ENCODE measurements at regions not wholly inside any gene's neighbourhood (a gene's known extent, or its start where the extent isn't known, plus 50 kb on each side); places are given as distances from the start of the nearest gene placed in this dataset.

GRCh38 chr4:57444671-57445070 is 334.5 kb upstream of the IGFBP7 start (continued):
- TF ChIP-seq CHD2 (IDR thresholded peaks at IDR 0.05; ENCODE audit: low read length, partially characterized antibody) = no peak
- TF ChIP-seq MAX (IDR thresholded peaks at IDR 0.05; ENCODE audit: low read depth) = no peak
- TF ChIP-seq RFX5 (IDR thresholded peaks at IDR 0.05; ENCODE audit: low read length) = no peak
- TF ChIP-seq USF2 (IDR thresholded peaks at IDR 0.05; ENCODE audit: borderline replicate concordance, low read depth, low read length) = no peak
- no peak for TF ChIP-seq RXRA (IDR thresholded peaks at IDR 0.05; ENCODE audit: borderline replicate concordance, low read depth)

GRCh38 chr4:57443787-57444186 is 333.6 kb upstream of the IGFBP7 start:
- H3K27ac ChIP-seq (ENCODE audit: low read depth in 2 of 2, low read length in 1 of 2) = no peak overlapping the region
- H3K27me3 ChIP-seq (ENCODE audit: insufficient read depth) = no peaks in the 10 kb centered on the region
- H3K9ac ChIP-seq = no peak overlapping the region
- ChIA-PET CTCF (interaction anchor here (0.6 to 4.4 kb wide), 14 partner anchors 9 to 1745 kb away, joined by 3 to 40 read pairs (median 4); no protein-coding TSS in a partner anchor), POLR2A (no interaction called here)
- no peaks in the 10 kb centered on the region for H3K36me3 ChIP-seq (replicated peaks in 1 of 2; ENCODE audit: control insufficient read depth in 1 of 2, insufficient read depth in 2 of 2, low read length in 1 of 2)
- WGBS (ENCODE audit: low lambda C conversion rate) = 74% methylated on average over 2 of the region's 2 CpGs
- H3K4me1 ChIP-seq (ENCODE audit: control insufficient read depth in 1 of 2, insufficient read depth in 2 of 2, low read depth in 1 of 2, low read length in 1 of 2) = no peaks in the 10 kb centered on the region
- TF ChIP-seq RXRA (IDR thresholded peaks at IDR 0.05; ENCODE audit: borderline replicate concordance, low read depth) = no peak
- no peak for TF ChIP-seq RFX5 (IDR thresholded peaks at IDR 0.05; ENCODE audit: low read length)
- no peak for TF ChIP-seq RCOR1 (IDR thresholded peaks at IDR 0.05; ENCODE audit: low read length)
- TF ChIP-seq POLR2AphosphoS5 (IDR thresholded peaks at IDR 0.05; ENCODE audit: low read depth, low read length) = no peak
- no peak for TF ChIP-seq TCF12 (IDR thresholded peaks at IDR 0.05)
- TF ChIP-seq PBX3 (IDR thresholded peaks at IDR 0.05) = no peak
- no peak for TF ChIP-seq NRF1 (IDR thresholded peaks at IDR 0.05; ENCODE audit: low read depth, low read length)
- no peak for TF ChIP-seq NFIC (IDR thresholded peaks at IDR 0.05; ENCODE audit: borderline replicate concordance)
- TF ChIP-seq TAF1 (IDR thresholded peaks at IDR 0.05; ENCODE audit: borderline replicate concordance, low read depth, low read length) = no peak
- TF ChIP-seq YY1 (IDR thresholded peaks at IDR 0.05; ENCODE audit: low read depth) = no peak
- no peaks in the 10 kb centered on the region for H3F3A ChIP-seq (replicated peaks; ENCODE audit: insufficient read depth)
- H3K9me3 ChIP-seq = no peaks in the 10 kb centered on the region
- H3K9me2 ChIP-seq = no peaks in the 10 kb centered on the region
- H2AFZ ChIP-seq (ENCODE audit: low read depth) = no peak overlapping the region
- no peaks in the 10 kb centered on the region for H3K79me2 ChIP-seq (ENCODE audit: insufficient read depth)
- H3K4me2 ChIP-seq = no peak overlapping the region
- H4K20me1 ChIP-seq (ENCODE audit: insufficient read depth) = no peaks in the 10 kb centered on the region
- no peak for DNase-seq
- H3K4me3 ChIP-seq (ENCODE audit: low read depth in 2 of 2, low read length in 1 of 2) = no peak overlapping the region

- Histone ChIP-seq H3K27ac (ENCODE audit: low read depth in 2 of 2, low read length in 1 of 2) (no peak overlapping the region), H3K4me3 (ENCODE audit: low read depth in 2 of 2, low read length in 1 of 2) (no peak overlapping the region), H3F3A (replicated peaks; ENCODE audit: insufficient read depth) (no peaks in the 10 kb centered on the region), H3K79me2 (ENCODE audit: insufficient read depth) (no peaks in the 10 kb centered on the region), H3K9me3 (no peaks in the 10 kb centered on the region), H3K4me2 (no peak overlapping the region), H3K4me1 (ENCODE audit: control insufficient read depth in 1 of 2, insufficient read depth in 2 of 2, low read depth in 1 of 2, low read length in 1 of 2) (no peaks in the 10 kb centered on the region), H3K9me2 (no peaks in the 10 kb centered on the region), H2AFZ (ENCODE audit: low read depth) (no peak overlapping the region), H3K36me3 (replicated peaks in 1 of 2; ENCODE audit: control insufficient read depth in 1 of 2, insufficient read depth in 2 of 2, low read length in 1 of 2) (no peaks in the 10 kb centered on the region), H4K20me1 (ENCODE audit: insufficient read depth) (no peaks in the 10 kb centered on the region), H3K27me3 (ENCODE audit: insufficient read depth) (no peaks in the 10 kb centered on the region), H3K9ac (no peak overlapping the region)
- TF ChIP-seq MAX (IDR thresholded peaks at IDR 0.05; ENCODE audit: low read depth) (no peak), REST (IDR thresholded peaks at IDR 0.05; ENCODE audit: low read depth, low read length) (no peak), RXRA (IDR thresholded peaks at IDR 0.05; ENCODE audit: borderline replicate concordance, low read depth) (no peak), TCF12 (IDR thresholded peaks at IDR 0.05) (no peak), TEAD4 (IDR thresholded peaks at IDR 0.05; ENCODE audit: borderline replicate concordance, insufficient read depth) (no peak), ELF1 (IDR thresholded peaks at IDR 0.05) (no peak), CHD2 (IDR thresholded peaks at IDR 0.05; ENCODE audit: low read length, partially characterized antibody) (no peak), PBX3 (IDR thresholded peaks at IDR 0.05) (no peak), GABPA (IDR thresholded peaks at IDR 0.05; ENCODE audit: low read depth) (no peak), EZH2phosphoT487 (IDR thresholded peaks at IDR 0.05; ENCODE audit: borderline replicate concordance, low read depth) (no peak)
- no peak for DNase-seq
- ChIA-PET CTCF (interaction anchor here (0.6 to 4.4 kb wide), 40 partner anchors 9 to 1780 kb away, joined by 3 to 40 read pairs (median 3); no protein-coding TSS in a partner anchor), POLR2A (no interaction called here)
- WGBS (ENCODE audit: low lambda C conversion rate) = 72% methylated on average over 7 of the region's 7 CpGs
Observed at GRCh38 chr4:57443308-57443707, 333.1 kb upstream of the IGFBP7 start.

Measured in SK-N-SH (cell line).